ENCODE measurements at regions not wholly inside any gene's neighbourhood (a gene's known extent, or its start where the extent isn't known, plus 50 kb on each side); places are given as distances from the start of the nearest gene placed in this dataset.
"Not testable (repeated sequence)": the region's sequence is repeated elsewhere in the genome, so short reads cannot be mapped to it uniquely, and the experiment has no call there.

DNA sequence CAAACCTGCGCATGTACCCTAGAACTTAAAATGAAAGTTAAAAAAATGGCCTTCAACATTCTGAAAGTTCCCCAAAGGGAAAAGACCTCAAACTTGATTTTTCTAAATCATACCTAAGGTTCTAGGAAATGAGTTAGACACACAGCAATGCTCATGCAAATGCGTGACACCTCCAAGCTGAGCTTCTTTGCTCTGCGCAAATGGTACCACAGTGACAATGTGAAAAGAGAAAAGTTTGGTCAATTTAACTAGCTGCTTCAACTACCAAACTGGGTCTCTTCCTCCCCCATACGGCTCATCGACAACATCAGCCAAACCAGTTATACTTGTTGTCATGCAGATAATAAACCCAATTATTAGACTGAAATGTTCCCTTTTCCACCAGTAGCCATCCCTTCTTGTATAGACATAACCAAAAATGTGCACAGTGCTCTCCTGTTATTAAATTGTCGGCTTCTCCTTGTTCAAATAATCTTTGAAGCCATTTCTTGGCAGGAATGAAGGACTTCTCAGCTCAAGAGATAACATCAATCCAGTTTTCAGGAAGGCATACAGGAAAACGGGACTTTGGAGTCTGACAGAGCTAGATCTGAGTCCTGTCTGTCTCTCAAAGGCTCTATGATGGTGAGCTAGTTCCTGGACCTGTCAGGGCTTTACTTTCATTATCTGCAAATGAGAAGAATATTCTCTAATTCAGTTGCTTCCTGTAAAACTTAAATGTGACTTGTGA lies 185.6 kb upstream of the NR3C1 start:
- H3K36me3 ChIP-seq (ENCODE audit: insufficient read depth, low read length), result no peaks in the 10 kb centered on the region
- peak overlapping the region; percentile 35 for H2AFZ ChIP-seq (ENCODE audit: low read length, unreplicated experiment)
- H3K4me3 ChIP-seq (ENCODE audit: low read depth, low read length), result no peak overlapping the region
- no peaks in the 10 kb centered on the region for H3K4me1 ChIP-seq (ENCODE audit: control insufficient read depth, insufficient read depth, low read length, unreplicated experiment)
- no peaks in the 10 kb centered on the region for H3K27me3 ChIP-seq (ENCODE audit: insufficient read depth, low read length)
- H3K27ac ChIP-seq (ENCODE audit: low read depth, low read length), result no peak overlapping the region
- H3K79me2 ChIP-seq (ENCODE audit: control insufficient read depth, insufficient read depth, low read length, unreplicated experiment), result no peaks in the 10 kb centered on the region

DNA sequence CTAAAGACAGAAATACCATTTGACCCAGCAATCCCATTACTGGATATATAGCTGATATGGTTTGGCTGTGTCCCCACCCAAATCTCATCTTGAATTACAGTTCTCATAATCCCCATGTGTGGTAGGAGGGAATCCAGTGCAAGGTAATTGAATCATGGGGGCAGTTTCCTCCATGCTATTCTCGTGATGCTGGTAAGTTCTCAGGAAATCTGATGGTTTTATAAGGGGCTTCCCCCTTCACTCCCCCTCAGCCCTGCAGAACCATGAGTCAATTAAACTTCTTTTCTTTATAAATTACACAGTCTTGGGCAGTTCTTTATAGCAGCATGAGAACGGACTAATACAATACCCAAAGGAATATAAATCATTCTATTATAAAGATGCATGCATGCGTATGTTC lies 184.6 kb upstream of the NR3C1 start:
- not testable (repeated sequence) for H3K4me1 ChIP-seq (ENCODE audit: control insufficient read depth, insufficient read depth, low read length, unreplicated experiment)

DNA sequence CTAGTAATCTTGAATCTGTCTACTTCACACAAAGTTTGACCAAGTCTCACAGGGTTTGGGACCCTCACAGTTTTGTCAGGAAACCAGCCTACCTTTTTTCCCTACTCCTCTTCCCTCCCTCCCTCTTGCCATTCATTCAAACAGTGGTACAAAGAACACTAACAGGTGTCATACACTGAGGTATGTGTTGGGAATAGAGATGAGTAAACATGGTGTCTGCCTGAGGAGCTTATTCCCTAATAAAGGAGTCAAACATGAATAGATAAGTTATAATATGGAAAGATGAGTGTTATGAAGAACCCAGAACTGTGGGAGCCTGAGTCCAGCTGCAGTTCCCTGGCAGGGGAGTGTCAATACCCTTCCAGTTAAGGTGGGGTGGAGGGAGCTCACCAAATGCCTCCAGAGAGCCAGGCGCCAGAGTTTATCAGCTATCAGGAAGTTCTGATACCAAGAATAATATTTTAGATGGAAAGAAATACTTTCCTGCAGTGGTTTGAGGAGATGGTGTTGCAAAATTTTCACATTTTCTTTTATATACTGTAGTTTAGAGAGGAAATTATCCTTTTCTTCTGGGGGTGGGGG lies 183.4 kb upstream of the NR3C1 start:
- Histone ChIP-seq H3K4me3 (ENCODE audit: low read depth, low read length) (no peak overlapping the region), H3K27me3 (ENCODE audit: insufficient read depth, low read length) (no peaks in the 10 kb centered on the region), H3K27ac (ENCODE audit: low read depth, low read length) (no peak overlapping the region), H3K36me3 (ENCODE audit: insufficient read depth, low read length) (no peaks in the 10 kb centered on the region), H3K79me2 (ENCODE audit: control insufficient read depth, insufficient read depth, low read length, unreplicated experiment) (no peaks in the 10 kb centered on the region), H2AFZ (ENCODE audit: low read length, unreplicated experiment) (no peak overlapping the region), H3K4me1 (ENCODE audit: control insufficient read depth, insufficient read depth, low read length, unreplicated experiment) (peaks cover 15% of the 10 kb centered on the region)

More for the DNA sequence above, 184.6 kb upstream of the NR3C1 start:
- H3K4me3 ChIP-seq (ENCODE audit: low read depth, low read length); H3K27me3 ChIP-seq (ENCODE audit: insufficient read depth, low read length); H3K27ac ChIP-seq (ENCODE audit: low read depth, low read length); H3K79me2 ChIP-seq (ENCODE audit: control insufficient read depth, insufficient read depth, low read length, unreplicated experiment); H3K36me3 ChIP-seq (ENCODE audit: insufficient read depth, low read length); H2AFZ ChIP-seq (ENCODE audit: low read length, unreplicated experiment): not testable (repeated sequence)

DNA sequence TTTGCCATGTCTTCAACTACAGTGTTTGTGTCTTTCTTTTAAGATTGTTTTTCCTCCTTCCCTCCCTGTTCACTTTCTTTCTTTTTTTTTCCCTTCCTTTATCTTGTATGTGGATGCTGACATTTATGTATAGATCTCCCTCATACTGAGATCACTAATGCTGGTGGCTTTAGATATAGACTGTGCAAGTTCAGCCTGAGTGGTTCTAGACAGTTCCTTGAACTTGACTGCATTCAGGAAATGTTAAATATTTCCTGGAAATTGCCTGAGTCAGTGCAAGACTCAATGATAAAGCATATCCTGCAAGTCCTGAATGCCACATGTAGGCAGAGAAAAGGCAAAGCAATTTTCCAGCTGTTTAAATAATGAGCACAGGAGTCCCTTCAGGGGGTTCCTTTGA lies 182.5 kb upstream of the NR3C1 start:
- H3K36me3 ChIP-seq (ENCODE audit: insufficient read depth, low read length), result no peaks in the 10 kb centered on the region
- no peak overlapping the region for H3K27ac ChIP-seq (ENCODE audit: low read depth, low read length)
- H2AFZ ChIP-seq (ENCODE audit: low read length, unreplicated experiment), result no peak overlapping the region
- H3K4me3 ChIP-seq (ENCODE audit: low read depth, low read length), result no peak overlapping the region
- peaks cover 15% of the 10 kb centered on the region for H3K4me1 ChIP-seq (ENCODE audit: control insufficient read depth, insufficient read depth, low read length, unreplicated experiment)
- H3K27me3 ChIP-seq (ENCODE audit: insufficient read depth, low read length), result no peaks in the 10 kb centered on the region
- H3K79me2 ChIP-seq (ENCODE audit: control insufficient read depth, insufficient read depth, low read length, unreplicated experiment), result no peaks in the 10 kb centered on the region

DNA sequence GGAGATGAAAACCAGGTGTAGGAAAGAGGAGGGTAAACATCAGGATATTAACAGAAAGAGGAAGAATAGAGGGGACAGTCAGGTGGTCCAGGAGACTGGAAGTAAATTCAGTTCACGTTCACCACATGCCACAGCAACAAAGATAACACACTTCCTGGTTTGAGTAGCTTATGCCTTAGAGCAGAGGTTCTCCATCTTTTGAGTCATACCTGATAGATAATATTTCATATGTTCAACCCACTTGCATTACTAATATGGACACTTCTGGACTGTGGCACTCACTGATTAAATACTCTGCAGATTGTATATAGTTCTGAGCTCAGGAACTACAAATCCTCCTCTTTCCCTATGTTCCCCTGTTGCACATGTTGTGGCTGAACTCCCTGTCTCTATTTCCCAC lies 179.9 kb upstream of the NR3C1 start:
- peak overlapping the region; percentile 11; the same call in 1 of the 2 replicates for H3K27ac ChIP-seq (ENCODE audit: low read depth, low read length)
- peaks cover 15% of the 10 kb centered on the region for H3K4me1 ChIP-seq (ENCODE audit: control insufficient read depth, insufficient read depth, low read length, unreplicated experiment)
- H3K36me3 ChIP-seq (ENCODE audit: insufficient read depth, low read length), result no peaks in the 10 kb centered on the region
- no peak overlapping the region for H3K4me3 ChIP-seq (ENCODE audit: low read depth, low read length)
- no peaks in the 10 kb centered on the region for H3K79me2 ChIP-seq (ENCODE audit: control insufficient read depth, insufficient read depth, low read length, unreplicated experiment)
- no peak overlapping the region for H2AFZ ChIP-seq (ENCODE audit: low read length, unreplicated experiment)
- H3K27me3 ChIP-seq (ENCODE audit: insufficient read depth, low read length), result no peaks in the 10 kb centered on the region

DNA sequence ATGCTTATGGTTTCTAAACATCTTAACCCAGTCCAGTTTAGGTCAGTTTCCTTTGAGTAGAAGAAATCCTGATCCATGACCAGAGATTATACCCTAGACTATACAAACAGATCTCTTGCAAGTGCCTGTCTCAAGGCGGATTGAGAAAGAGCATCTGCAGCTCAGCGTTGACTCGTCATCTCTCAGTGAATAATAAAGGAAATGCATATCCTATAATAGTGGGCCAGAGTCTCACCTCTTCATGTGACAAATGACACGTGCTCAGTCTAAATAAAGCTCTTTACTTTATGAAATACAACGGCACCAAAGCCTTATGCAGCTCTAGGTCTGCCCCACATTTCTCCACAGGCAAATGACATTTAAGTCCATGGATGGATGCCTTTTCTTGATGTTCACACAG lies 179.4 kb upstream of the NR3C1 start:
- Histone ChIP-seq H3K27me3 (ENCODE audit: insufficient read depth, low read length) (no peaks in the 10 kb centered on the region), H3K36me3 (ENCODE audit: insufficient read depth, low read length) (no peaks in the 10 kb centered on the region), H3K79me2 (ENCODE audit: control insufficient read depth, insufficient read depth, low read length, unreplicated experiment) (no peaks in the 10 kb centered on the region), H2AFZ (ENCODE audit: low read length, unreplicated experiment) (no peak overlapping the region), H3K4me1 (ENCODE audit: control insufficient read depth, insufficient read depth, low read length, unreplicated experiment) (peaks cover 15% of the 10 kb centered on the region), H3K4me3 (ENCODE audit: low read depth, low read length) (no peak overlapping the region), H3K27ac (ENCODE audit: low read depth, low read length) (peak overlapping the region; percentile 11; the same call in 1 of the 2 replicates)

DNA sequence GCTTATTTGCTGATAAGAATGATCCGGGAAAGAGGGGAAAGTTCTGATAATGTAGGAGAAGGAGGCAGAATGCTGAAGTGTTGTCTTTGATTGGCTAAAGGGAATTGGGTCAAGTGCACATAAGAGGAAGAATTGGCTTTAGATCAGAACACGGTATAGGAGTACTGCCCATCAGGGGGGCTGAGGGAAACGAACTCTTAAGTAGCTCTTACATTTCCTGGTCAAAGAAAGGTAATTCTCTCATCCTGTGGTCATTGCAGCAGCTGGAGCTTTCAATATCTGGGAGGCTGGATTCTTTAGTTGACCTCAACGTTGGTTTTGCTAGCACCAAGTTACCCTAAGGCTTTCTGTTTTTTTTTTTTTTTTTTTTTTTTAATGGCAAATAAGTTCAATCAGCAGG lies 178.7 kb upstream of the NR3C1 start:
- H2AFZ ChIP-seq (ENCODE audit: low read length, unreplicated experiment), result no peak overlapping the region
- H3K27me3 ChIP-seq (ENCODE audit: insufficient read depth, low read length), result no peaks in the 10 kb centered on the region
- H3K79me2 ChIP-seq (ENCODE audit: control insufficient read depth, insufficient read depth, low read length, unreplicated experiment), result no peaks in the 10 kb centered on the region
- peaks cover 20% of the 10 kb centered on the region for H3K4me1 ChIP-seq (ENCODE audit: control insufficient read depth, insufficient read depth, low read length, unreplicated experiment)
- H3K4me3 ChIP-seq (ENCODE audit: low read depth, low read length), result no peak overlapping the region
- H3K27ac ChIP-seq (ENCODE audit: low read depth, low read length), result no peak overlapping the region
- no peaks in the 10 kb centered on the region for H3K36me3 ChIP-seq (ENCODE audit: insufficient read depth, low read length)

DNA sequence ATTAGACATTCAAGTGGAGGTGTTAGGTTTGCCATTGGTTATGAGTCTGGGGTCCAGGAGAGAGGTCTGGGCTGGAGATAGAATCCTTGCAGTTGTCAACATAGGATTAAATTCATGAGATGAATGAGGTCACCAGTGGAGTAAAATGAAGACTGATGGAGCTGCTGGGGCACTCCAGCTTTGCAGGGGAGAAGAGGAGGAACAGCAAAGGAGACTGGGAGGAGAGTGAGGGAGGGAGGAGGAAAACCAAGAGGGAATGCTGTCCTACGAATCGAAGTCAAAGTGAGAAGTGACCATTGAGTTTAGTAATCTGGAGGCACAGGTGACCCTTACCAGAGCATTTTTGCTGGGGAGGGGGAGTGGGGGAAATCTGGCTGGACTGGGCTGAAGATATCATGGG lies 178.2 kb upstream of the NR3C1 start:
- no peak overlapping the region for H3K4me3 ChIP-seq (ENCODE audit: low read depth, low read length)
- no peaks in the 10 kb centered on the region for H3K36me3 ChIP-seq (ENCODE audit: insufficient read depth, low read length)
- H3K79me2 ChIP-seq (ENCODE audit: control insufficient read depth, insufficient read depth, low read length, unreplicated experiment), result no peaks in the 10 kb centered on the region
- no peaks in the 10 kb centered on the region for H3K27me3 ChIP-seq (ENCODE audit: insufficient read depth, low read length)
- H3K4me1 ChIP-seq (ENCODE audit: control insufficient read depth, insufficient read depth, low read length, unreplicated experiment), result peaks cover 24% of the 10 kb centered on the region
- H2AFZ ChIP-seq (ENCODE audit: low read length, unreplicated experiment), result no peak overlapping the region
- H3K27ac ChIP-seq (ENCODE audit: low read depth, low read length), result no peak overlapping the region

DNA sequence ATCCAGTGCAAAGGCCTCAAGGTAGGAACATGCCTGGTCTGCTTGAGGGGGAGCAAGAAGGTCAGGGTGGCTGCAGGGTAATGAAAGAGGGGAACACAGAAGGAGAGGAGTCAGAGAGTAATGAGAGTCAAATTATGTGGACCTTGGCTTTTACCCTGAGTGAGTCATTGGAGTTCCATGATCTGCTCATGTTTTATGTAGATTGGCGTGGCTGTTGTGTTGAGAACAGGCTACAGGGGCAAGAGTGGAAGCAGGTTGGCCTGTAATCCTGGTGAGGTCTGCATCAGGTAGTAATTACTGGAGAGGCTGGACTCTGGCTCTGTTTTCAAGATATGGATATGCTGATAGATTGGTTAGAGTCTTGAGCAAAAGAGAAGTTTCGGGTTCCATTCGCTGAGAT lies 177.7 kb upstream of the NR3C1 start:
- Histone ChIP-seq H3K36me3 (ENCODE audit: insufficient read depth, low read length) (no peaks in the 10 kb centered on the region), H3K27ac (ENCODE audit: low read depth, low read length) (no peak overlapping the region), H3K79me2 (ENCODE audit: control insufficient read depth, insufficient read depth, low read length, unreplicated experiment) (no peaks in the 10 kb centered on the region), H2AFZ (ENCODE audit: low read length, unreplicated experiment) (no peak overlapping the region), H3K27me3 (ENCODE audit: insufficient read depth, low read length) (no peaks in the 10 kb centered on the region), H3K4me1 (ENCODE audit: control insufficient read depth, insufficient read depth, low read length, unreplicated experiment) (peaks cover 29% of the 10 kb centered on the region), H3K4me3 (ENCODE audit: low read depth, low read length) (no peak overlapping the region)

DNA sequence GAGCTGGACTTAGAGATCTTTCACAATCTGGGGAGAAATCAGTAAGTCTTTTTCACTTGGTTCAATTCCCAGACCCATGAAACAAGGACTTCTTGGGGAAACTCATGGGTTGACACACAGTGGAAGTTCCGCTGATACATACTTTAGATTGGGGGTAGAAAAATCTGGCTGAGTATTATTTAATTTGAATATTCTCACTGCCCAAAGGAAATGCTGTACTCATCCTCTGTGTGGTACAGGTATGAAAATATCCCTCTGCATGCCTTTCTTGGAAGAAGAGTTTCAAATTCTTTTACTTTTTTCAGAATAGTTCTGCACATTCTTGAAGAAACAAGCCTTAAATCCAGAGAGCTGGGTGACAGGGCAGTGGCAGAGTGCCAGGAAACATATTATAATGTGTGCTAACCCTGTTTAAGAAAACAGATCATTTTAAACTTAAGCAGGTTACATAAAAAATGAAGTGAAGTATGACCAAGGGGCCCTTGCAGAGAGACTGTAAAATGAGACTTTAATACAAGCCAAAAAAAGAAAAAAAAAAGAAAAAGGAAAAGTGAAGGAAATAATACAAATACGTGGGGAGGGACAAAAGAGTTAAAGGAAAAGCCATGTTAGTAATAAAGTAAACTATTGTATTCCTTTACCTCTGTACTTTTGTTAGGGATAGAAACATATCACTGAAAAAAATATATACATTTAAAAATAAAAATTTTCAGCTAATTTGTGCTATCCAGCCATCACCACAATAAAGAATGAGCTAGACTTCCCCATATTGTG lies 173.4 kb upstream of the NR3C1 start:
- H3K79me2 ChIP-seq (ENCODE audit: control insufficient read depth, insufficient read depth, low read length, unreplicated experiment), result no peaks in the 10 kb centered on the region
- peaks cover 14% of the 10 kb centered on the region for H3K4me1 ChIP-seq (ENCODE audit: control insufficient read depth, insufficient read depth, low read length, unreplicated experiment)
- H3K27me3 ChIP-seq (ENCODE audit: insufficient read depth, low read length), result no peaks in the 10 kb centered on the region
- no peak overlapping the region for H3K4me3 ChIP-seq (ENCODE audit: low read depth, low read length)
- H2AFZ ChIP-seq (ENCODE audit: low read length, unreplicated experiment), result no peak overlapping the region
- no peaks in the 10 kb centered on the region for H3K36me3 ChIP-seq (ENCODE audit: insufficient read depth, low read length)
- peak overlapping the region; percentile 72 for H3K27ac ChIP-seq (ENCODE audit: low read depth, low read length)

DNA sequence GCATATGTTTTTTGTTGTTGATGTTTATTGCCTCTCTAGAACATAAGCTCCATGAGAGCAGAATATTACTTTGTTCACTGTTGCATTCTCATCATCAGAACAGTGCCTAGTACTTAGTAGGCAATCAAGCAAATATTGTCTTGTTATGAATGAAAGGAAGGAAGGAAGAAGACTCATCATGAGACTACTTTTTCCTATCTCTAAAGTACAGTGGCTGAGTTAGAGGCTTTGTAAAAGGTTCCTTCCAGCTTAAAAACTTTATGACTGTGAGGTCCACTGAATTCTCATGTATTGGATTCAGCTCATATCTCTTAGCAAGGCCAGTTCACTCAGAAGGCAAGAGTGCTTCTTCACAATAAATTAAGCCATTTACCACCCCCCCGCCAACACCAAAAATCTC lies 171.8 kb upstream of the NR3C1 start:
- Histone ChIP-seq H3K4me3 (ENCODE audit: low read depth, low read length) (no peak overlapping the region), H3K27ac (ENCODE audit: low read depth, low read length) (no peak overlapping the region), H3K4me1 (ENCODE audit: control insufficient read depth, insufficient read depth, low read length, unreplicated experiment) (peaks cover 14% of the 10 kb centered on the region), H3K27me3 (ENCODE audit: insufficient read depth, low read length) (no peaks in the 10 kb centered on the region), H2AFZ (ENCODE audit: low read length, unreplicated experiment) (no peak overlapping the region), H3K36me3 (ENCODE audit: insufficient read depth, low read length) (no peaks in the 10 kb centered on the region), H3K79me2 (ENCODE audit: control insufficient read depth, insufficient read depth, low read length, unreplicated experiment) (no peaks in the 10 kb centered on the region)

Data from ACC112 (cell line).